Fibroblast of lung (primary cell): ENCODE measurements at regions not wholly inside any gene's neighbourhood (a gene's known extent, or its start where the extent isn't known, plus 50 kb on each side); places are given as distances from the start of the nearest gene placed in this dataset.

Experiments used
- DNase-seq, 2 donors: peaks; one replicate each; pipeline versions ENCODE4 v3.0.0 to v3.0.0-alpha.2; 2010; ENCODE audit warnings: low read depth in 2 of 2
- H2AFZ ChIP-seq: 2 replicates; pipeline ENCODE4 v1.5.1; 2012; ENCODE audit warnings: low read length, control low read depth, inconsistent platforms
- H3K27ac ChIP-seq: 2 replicates; pipeline ENCODE4 v1.5.1; 2011; ENCODE audit warnings: low read length, control low read depth; ENCODE audit not compliant: insufficient read depth
- H3K27me3 ChIP-seq: 2 replicates; pipeline ENCODE4 v1.5.1; 2011; ENCODE audit warnings: mild to moderate bottlenecking, low read length; ENCODE audit not compliant: control insufficient read depth, insufficient read depth
- H3K36me3 ChIP-seq: 2 replicates; pipeline ENCODE4 v1.5.1; 2011; ENCODE audit warnings: low read length; ENCODE audit not compliant: control insufficient read depth, insufficient read depth
- H3K4me1 ChIP-seq: 2 replicates; pipeline ENCODE4 v1.5.1; 2011; ENCODE audit warnings: low read length; ENCODE audit not compliant: control insufficient read depth, insufficient read depth; ENCODE audit errors: extremely low read depth
- H3K4me2 ChIP-seq: 2 replicates; pipeline ENCODE4 v1.5.1; 2011; ENCODE audit warnings: low read length, control low read depth; ENCODE audit not compliant: insufficient read depth; ENCODE audit errors: extremely low read depth
- H3K4me3 ChIP-seq, 4 experiments: fragments of 200-600 bp in 1 of 4; sonication (generic) in 1 of 4; replicated peaks in 1 of 4; 2 replicates each; pipeline ENCODE4 v1.5.1; 2011 to 2016; ENCODE audit warnings: low read length in 4 of 4, low read depth in 3 of 4, mild to moderate bottlenecking in 3 of 4, control low read depth in 2 of 4, inconsistent platforms in 1 of 4, mixed read lengths in 1 of 4; ENCODE audit not compliant: insufficient read depth in 1 of 4; ENCODE audit errors: control extremely low read depth in 1 of 4
- H3K79me2 ChIP-seq: 2 replicates; pipeline ENCODE4 v1.5.1; 2012; ENCODE audit warnings: mild to moderate bottlenecking, low read length, inconsistent platforms; ENCODE audit not compliant: control insufficient read depth, insufficient read depth
- H3K9ac ChIP-seq: 2 replicates; pipeline ENCODE4 v1.5.1; 2011; ENCODE audit warnings: mild to moderate bottlenecking, low read length, control low read depth; ENCODE audit not compliant: insufficient read depth
- H3K9me3 ChIP-seq: 2 replicates; pipeline ENCODE4 v1.5.1; 2012; ENCODE audit warnings: low read depth, low read length; ENCODE audit not compliant: control insufficient read depth, insufficient read depth
- H4K20me1 ChIP-seq: 2 replicates; pipeline ENCODE4 v1.5.1; 2011; ENCODE audit warnings: low read length; ENCODE audit not compliant: control insufficient read depth, insufficient read depth; ENCODE audit errors: extremely low read depth
- CTCF ChIP-seq, 2 donors: IDR thresholded peaks in 1 of 2; conservative IDR thresholded peaks in 1 of 2; 1 replicate in 1 of 2; 2 replicates in 1 of 2; pipeline ENCODE4 v1.5.1; 2011 to 2012; ENCODE audit warnings: low read length in 2 of 2, control low read depth in 1 of 2, inconsistent platforms in 1 of 2, low read depth in 1 of 2, mild to moderate bottlenecking in 1 of 2
- EZH2 ChIP-seq: IDR thresholded peaks from 2 replicates; pipeline ENCODE4 v1.5.1; 2012; ENCODE audit warnings: low read length, control low read depth, mild to moderate bottlenecking; ENCODE audit errors: missing control alignments

- no peak overlapping the region for H3K4me3 ChIP-seq
- H3K27ac ChIP-seq = no peak overlapping the region
- H3K79me2 ChIP-seq = no peaks in the 10 kb centered on the region
- no peaks in the 10 kb centered on the region for H3K36me3 ChIP-seq
- H3K9ac ChIP-seq = no peak overlapping the region
- no peaks in the 10 kb centered on the region for H3K9me3 ChIP-seq
- no peak for TF ChIP-seq EZH2
- no peak overlapping the region for H3K4me2 ChIP-seq
- no peak overlapping the region for H2AFZ ChIP-seq
- DNase-seq = no peak
- no peaks in the 10 kb centered on the region for H3K27me3 ChIP-seq
- no peaks in the 10 kb centered on the region for H4K20me1 ChIP-seq
- H3K4me1 ChIP-seq = no peaks in the 10 kb centered on the region
These were observed 1013.4 kb upstream of the COX7C start for GRCh38 chr5:85604378-85604777.

- Histone ChIP-seq H3K27ac (no peak overlapping the region), H3K79me2 (no peaks in the 10 kb centered on the region), H4K20me1 (no peaks in the 10 kb centered on the region), H3K27me3 (no peaks in the 10 kb centered on the region), H3K4me2 (no peak overlapping the region), H3K9ac (no peak overlapping the region), H3K36me3 (no peaks in the 10 kb centered on the region), H3K4me1 (no peaks in the 10 kb centered on the region), H3K9me3 (no peaks in the 10 kb centered on the region), H2AFZ (no peak overlapping the region), H3K4me3 (no peak overlapping the region)
- TF ChIP-seq CTCF (conservative IDR thresholded peaks at IDR 0.05 in 1 of 2, IDR thresholded peaks at IDR 0.05 in 1 of 2; ENCODE audit: low read depth in 1 of 2, low read length in 2 of 2) (no peak), EZH2 (no peak)
- DNase-seq = no peak
These were observed 1013.0 kb upstream of the COX7C start for GRCh38 chr5:85604786-85605185.

- TF ChIP-seq CTCF (conservative IDR thresholded peaks at IDR 0.05 in 1 of 2, IDR thresholded peaks at IDR 0.05 in 1 of 2; ENCODE audit: low read depth in 1 of 2, low read length in 2 of 2) = no peak
- no peak for TF ChIP-seq EZH2
- no peak overlapping the region for H3K27ac ChIP-seq
- no peak overlapping the region for H3K4me2 ChIP-seq
- no peaks in the 10 kb centered on the region for H3K36me3 ChIP-seq
- no peaks in the 10 kb centered on the region for H3K79me2 ChIP-seq
- H4K20me1 ChIP-seq = no peaks in the 10 kb centered on the region
- H3K9me3 ChIP-seq = no peaks in the 10 kb centered on the region
- no peaks in the 10 kb centered on the region for H3K27me3 ChIP-seq
- H3K9ac ChIP-seq = no peak overlapping the region
- no peak overlapping the region for H2AFZ ChIP-seq
- no peak overlapping the region for H3K4me3 ChIP-seq
- no peak for DNase-seq
- H3K4me1 ChIP-seq = no peaks in the 10 kb centered on the region
These were observed 1012.4 kb upstream of the COX7C start for GRCh38 chr5:85605381-85605780.
